ENCODE measurements at regions not wholly inside any gene's neighbourhood (a gene's known extent, or its start where the extent isn't known, plus 50 kb on each side); places are given as distances from the start of the nearest gene placed in this dataset.

DNA sequence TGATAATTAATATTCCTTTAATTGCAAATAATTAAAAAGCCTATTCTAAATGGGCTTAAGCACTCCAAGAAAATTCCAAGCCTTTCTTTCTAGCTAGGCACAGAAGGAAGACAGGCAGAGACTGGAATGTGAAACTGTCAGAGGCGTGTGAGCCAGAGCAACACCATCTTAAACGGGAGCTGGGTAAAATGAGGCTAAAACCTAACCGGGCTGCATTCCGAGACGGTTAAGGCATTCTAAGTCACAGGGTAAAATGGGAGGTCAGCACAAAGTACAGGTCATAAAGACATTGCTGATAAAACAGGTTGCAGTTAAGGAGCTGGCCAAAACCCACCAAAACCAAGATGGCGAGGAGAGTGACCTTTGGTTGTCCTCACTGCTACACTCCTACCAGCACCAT lies 300.4 kb downstream of the SLITRK6 start:
- TF ChIP-seq, protein P1, sequence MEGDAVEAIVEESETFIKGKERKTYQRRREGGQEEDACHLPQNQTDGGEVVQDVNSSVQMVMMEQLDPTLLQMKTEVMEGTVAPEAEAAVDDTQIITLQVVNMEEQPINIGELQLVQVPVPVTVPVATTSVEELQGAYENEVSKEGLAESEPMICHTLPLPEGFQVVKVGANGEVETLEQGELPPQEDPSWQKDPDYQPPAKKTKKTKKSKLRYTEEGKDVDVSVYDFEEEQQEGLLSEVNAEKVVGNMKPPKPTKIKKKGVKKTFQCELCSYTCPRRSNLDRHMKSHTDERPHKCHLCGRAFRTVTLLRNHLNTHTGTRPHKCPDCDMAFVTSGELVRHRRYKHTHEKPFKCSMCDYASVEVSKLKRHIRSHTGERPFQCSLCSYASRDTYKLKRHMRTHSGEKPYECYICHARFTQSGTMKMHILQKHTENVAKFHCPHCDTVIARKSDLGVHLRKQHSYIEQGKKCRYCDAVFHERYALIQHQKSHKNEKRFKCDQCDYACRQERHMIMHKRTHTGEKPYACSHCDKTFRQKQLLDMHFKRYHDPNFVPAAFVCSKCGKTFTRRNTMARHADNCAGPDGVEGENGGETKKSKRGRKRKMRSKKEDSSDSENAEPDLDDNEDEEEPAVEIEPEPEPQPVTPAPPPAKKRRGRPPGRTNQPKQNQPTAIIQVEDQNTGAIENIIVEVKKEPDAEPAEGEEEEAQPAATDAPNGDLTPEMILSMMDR (IDR thresholded peaks at IDR 0.05; ENCODE audit: low read depth, low read length), result no peak
- no peak for TF ChIP-seq EZH2phosphoT487 (IDR thresholded peaks at IDR 0.05; ENCODE audit: low read depth)
